ENCODE measurements at regions not wholly inside any gene's neighbourhood (a gene's known extent, or its start where the extent isn't known, plus 50 kb on each side); places are given as distances from the start of the nearest gene placed in this dataset.

GRCh38 chr4:100805538-100805937 is 287.7 kb upstream of the EMCN start:
- Mint-ChIP-seq H3K4me1 (peaks cover 21% of the 10 kb centered on the region), H3K27me3 (ENCODE audit: low read depth) (no peaks in the 10 kb centered on the region), H3K9me3 (no peaks in the 10 kb centered on the region), H3K4me3 (no peak overlapping the region), H3K36me3 (ENCODE audit: low read depth) (peaks cover 4% of the 10 kb centered on the region), H3K27ac (no peak overlapping the region)
- no peak for TF ChIP-seq CTCF (IDR thresholded peaks at IDR 0.05; ENCODE audit: unreplicated experiment in 3 of 3)

GRCh38 chr4:100804576-100805360 is 286.9 kb upstream of the EMCN start:
- no peaks in the 10 kb centered on the region for H3K27me3 Mint-ChIP-seq (ENCODE audit: low read depth)
- H3K9me3 Mint-ChIP-seq = peaks cover 3% of the 10 kb centered on the region
- H3K4me1 Mint-ChIP-seq = peaks cover 21% of the 10 kb centered on the region
- TF ChIP-seq CTCF (IDR thresholded peaks at IDR 0.05; ENCODE audit: unreplicated experiment in 3 of 3) = no peak
- H3K4me3 Mint-ChIP-seq = no peak overlapping the region
- no peak overlapping the region for H3K27ac Mint-ChIP-seq
- peaks cover 4% of the 10 kb centered on the region for H3K36me3 Mint-ChIP-seq (ENCODE audit: low read depth)

GRCh38 chr4:100803751-100804150 is 285.9 kb upstream of the EMCN start:
- H3K27me3 Mint-ChIP-seq (ENCODE audit: low read depth) = no peaks in the 10 kb centered on the region
- H3K4me1 Mint-ChIP-seq = peaks cover 19% of the 10 kb centered on the region
- H3K27ac Mint-ChIP-seq = no peak overlapping the region
- H3K9me3 Mint-ChIP-seq = peaks cover 3% of the 10 kb centered on the region
- TF ChIP-seq CTCF (IDR thresholded peaks at IDR 0.05; ENCODE audit: unreplicated experiment in 3 of 3) = no peak
- no peak overlapping the region for H3K4me3 Mint-ChIP-seq
- H3K36me3 Mint-ChIP-seq (ENCODE audit: low read depth) = peaks cover 4% of the 10 kb centered on the region

- TF ChIP-seq CTCF (IDR thresholded peaks at IDR 0.05; ENCODE audit: unreplicated experiment in 3 of 3) = no peak
- Mint-ChIP-seq H3K27me3 (ENCODE audit: low read depth) (no peaks in the 10 kb centered on the region), H3K9me3 (peaks cover 3% of the 10 kb centered on the region)
Measured at GRCh38 chr4:100799761-100800539, 282.1 kb upstream of the EMCN start.

GRCh38 chr4:100797791-100798190 is 280.0 kb upstream of the EMCN start:
- H3K27ac Mint-ChIP-seq = no peak overlapping the region

More at GRCh38 chr4:100799761-100800539, 282.1 kb upstream of the EMCN start:
- Mint-ChIP-seq H3K36me3 (ENCODE audit: low read depth) (peaks cover 4% of the 10 kb centered on the region), H3K4me3 (no peak overlapping the region), H3K4me1 (peaks cover 8% of the 10 kb centered on the region), H3K27ac (no peak overlapping the region)

More at GRCh38 chr4:100797791-100798190, 280.0 kb upstream of the EMCN start:
- Mint-ChIP-seq H3K36me3 (ENCODE audit: low read depth) (no peaks in the 10 kb centered on the region), H3K4me1 (peaks cover 13% of the 10 kb centered on the region), H3K9me3 (peaks cover 3% of the 10 kb centered on the region), H3K4me3 (no peak overlapping the region), H3K27me3 (ENCODE audit: low read depth) (no peaks in the 10 kb centered on the region)
- TF ChIP-seq CTCF (IDR thresholded peaks at IDR 0.05; ENCODE audit: unreplicated experiment in 3 of 3) = no peak
